Skeletal muscle tissue (tissue), 3 donors: ENCODE measurements at regions not wholly inside any gene's neighbourhood (a gene's known extent, or its start where the extent isn't known, plus 50 kb on each side); places are given as distances from the start of the nearest gene placed in this dataset.

ENCODE experiments used
- H3K27ac ChIP-seq: one replicate; pipeline ENCODE4 v1.7.0; 2013; ENCODE audit warnings: mild to moderate bottlenecking, low read depth, low read length, inconsistent platforms
- H3K27me3 ChIP-seq, 3 donors: one replicate each; pipeline ENCODE4 v1.7.0; 2013; ENCODE audit warnings: low read length in 3 of 3; ENCODE audit not compliant: control insufficient read depth in 3 of 3, insufficient read depth in 3 of 3
- H3K36me3 ChIP-seq, 3 donors: one replicate each; pipeline ENCODE4 v1.7.0; 2013; ENCODE audit warnings: low read length in 3 of 3; ENCODE audit not compliant: control insufficient read depth in 3 of 3, insufficient read depth in 3 of 3
- H3K4me1 ChIP-seq, 3 donors: one replicate each; pipeline ENCODE4 v1.7.0; 2013; ENCODE audit warnings: low read length in 3 of 3, mild to moderate bottlenecking in 3 of 3; ENCODE audit not compliant: control insufficient read depth in 3 of 3, insufficient read depth in 3 of 3
- H3K4me3 ChIP-seq, 3 donors: one replicate each; pipeline ENCODE4 v1.7.0; 2013; ENCODE audit warnings: low read length in 3 of 3
- H3K9ac ChIP-seq, 3 donors: one replicate each; pipeline ENCODE4 v1.7.0; 2013; ENCODE audit warnings: low read length in 3 of 3, mild to moderate bottlenecking in 3 of 3, moderate library complexity in 2 of 3, low read depth in 1 of 3
- H3K9me3 ChIP-seq, 3 donors: one replicate each; pipeline ENCODE4 v1.7.0; 2013; ENCODE audit warnings: low read length in 3 of 3; ENCODE audit not compliant: control insufficient read depth in 3 of 3
- donor health status: Osteomylitis.

DNA sequence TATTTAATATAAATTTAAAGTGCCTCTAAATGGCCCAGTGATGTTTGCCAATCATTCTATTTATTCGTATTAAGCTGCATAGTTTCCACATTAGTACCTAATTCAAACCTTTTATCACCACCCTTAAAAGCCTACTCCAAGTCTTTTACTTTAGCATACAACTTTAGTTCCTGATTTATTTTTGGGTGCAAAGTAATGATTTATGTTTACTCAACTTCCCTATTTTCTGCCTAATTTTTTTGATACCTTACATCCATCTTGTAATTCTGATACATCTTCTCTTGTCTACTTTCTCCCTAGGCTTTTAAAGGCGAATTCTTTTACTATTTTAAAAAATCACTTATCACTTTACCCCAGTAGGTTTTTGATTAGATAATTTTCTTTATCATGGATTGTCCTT, 2651.1 kb upstream of the PCDH20 start:
- no peaks in the 10 kb centered on the region for H3K36me3 ChIP-seq
- H3K27me3 ChIP-seq = no peaks in the 10 kb centered on the region
- no peak overlapping the region for H3K9ac ChIP-seq
- H3K4me1 ChIP-seq = no peaks in the 10 kb centered on the region
- H3K9me3 ChIP-seq = no peaks in the 10 kb centered on the region
- no peak overlapping the region for H3K4me3 ChIP-seq
- H3K27ac ChIP-seq = no peak overlapping the region

DNA sequence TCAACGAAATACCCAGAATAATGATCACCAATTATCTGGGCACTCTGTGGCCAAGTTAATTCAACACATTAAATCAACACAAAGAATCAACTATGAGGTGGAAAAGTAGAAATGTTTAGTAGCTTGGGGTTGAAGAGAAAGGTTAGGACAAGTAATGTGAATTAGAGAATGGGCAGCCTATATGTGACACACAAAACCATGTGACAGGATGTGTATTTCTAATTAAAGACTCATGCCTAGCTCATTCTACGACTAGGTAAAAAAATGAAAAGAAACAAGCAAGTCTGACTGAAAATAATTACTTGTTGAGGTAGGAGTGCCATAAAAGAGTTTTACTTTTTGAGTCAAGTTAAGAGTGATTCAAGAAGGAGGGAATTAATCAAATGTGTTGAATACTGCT, 2646.0 kb upstream of the PCDH20 start:
- Histone ChIP-seq H3K4me3 (no peak overlapping the region), H3K9ac (no peak overlapping the region), H3K27ac (no peak overlapping the region), H3K27me3 (no peaks in the 10 kb centered on the region), H3K4me1 (no peaks in the 10 kb centered on the region), H3K36me3 (no peaks in the 10 kb centered on the region), H3K9me3 (no peaks in the 10 kb centered on the region)

DNA sequence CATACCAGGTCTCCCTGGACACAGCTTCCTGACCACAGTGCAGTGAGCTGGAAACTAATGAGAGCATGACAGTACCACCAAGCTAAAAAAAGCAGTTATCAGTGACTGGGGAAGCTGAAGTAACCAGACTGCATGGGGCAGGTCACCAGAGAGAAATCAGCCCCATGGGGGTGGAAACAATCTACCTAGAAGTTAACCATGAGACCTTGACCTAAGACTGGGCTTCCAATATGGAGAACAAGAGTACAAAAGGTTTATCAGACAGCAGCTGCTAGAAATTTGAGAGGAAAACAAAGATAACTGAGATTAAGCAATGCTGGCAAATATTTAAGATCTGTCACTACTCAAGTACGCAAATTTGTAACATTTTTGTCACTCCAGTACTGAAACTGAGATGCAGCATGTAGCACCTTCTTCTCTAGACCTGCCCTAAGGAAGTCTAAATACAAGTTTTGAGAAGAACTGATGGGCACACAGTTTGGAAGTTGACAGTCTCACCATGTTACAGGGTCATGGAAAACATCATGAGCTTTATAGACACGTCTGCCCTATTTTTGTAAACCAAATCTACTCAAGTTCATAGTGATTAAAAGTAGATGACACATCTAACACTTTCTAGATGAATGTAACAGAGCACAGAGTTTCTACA, 2641.8 kb upstream of the PCDH20 start:
- no peak overlapping the region for H3K9ac ChIP-seq

DNA sequence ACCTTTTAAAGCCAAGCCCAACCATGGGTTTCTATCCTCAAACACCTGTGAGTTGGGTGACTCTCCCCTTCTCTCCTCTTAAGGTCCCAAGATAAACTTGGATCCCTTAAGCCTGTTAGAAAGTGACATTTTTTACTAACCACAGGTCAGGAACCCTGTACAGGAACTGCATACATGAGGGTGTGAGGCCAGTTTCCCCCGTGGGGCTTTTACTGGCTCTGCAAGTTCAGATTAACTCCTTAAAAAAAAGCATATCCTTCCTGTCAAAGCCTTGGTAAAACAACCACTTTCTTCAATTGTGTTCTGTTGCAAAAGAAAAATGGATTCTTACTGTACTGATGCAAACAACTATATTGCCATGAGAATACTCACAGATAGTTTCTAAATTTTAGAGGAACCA, 2638.7 kb upstream of the PCDH20 start:
- no peak overlapping the region for H3K4me3 ChIP-seq
- H3K36me3 ChIP-seq = no peaks in the 10 kb centered on the region
- peaks cover 0 to 2% (median 0%) of the 10 kb centered on the region in 3 donors for H3K9me3 ChIP-seq
- no peak overlapping the region for H3K27ac ChIP-seq
- H3K27me3 ChIP-seq = no peaks in the 10 kb centered on the region
- no peak overlapping the region for H3K9ac ChIP-seq
- H3K4me1 ChIP-seq = no peaks in the 10 kb centered on the region

More for the DNA sequence above, 2641.8 kb upstream of the PCDH20 start:
- no peaks in the 10 kb centered on the region for H3K36me3 ChIP-seq
- no peak overlapping the region for H3K27ac ChIP-seq
- H3K4me3 ChIP-seq = no peak overlapping the region
- H3K27me3 ChIP-seq = no peaks in the 10 kb centered on the region
- no peaks in the 10 kb centered on the region for H3K4me1 ChIP-seq
- H3K9me3 ChIP-seq = peaks cover 0 to 2% (median 0%) of the 10 kb centered on the region in 3 donors

DNA sequence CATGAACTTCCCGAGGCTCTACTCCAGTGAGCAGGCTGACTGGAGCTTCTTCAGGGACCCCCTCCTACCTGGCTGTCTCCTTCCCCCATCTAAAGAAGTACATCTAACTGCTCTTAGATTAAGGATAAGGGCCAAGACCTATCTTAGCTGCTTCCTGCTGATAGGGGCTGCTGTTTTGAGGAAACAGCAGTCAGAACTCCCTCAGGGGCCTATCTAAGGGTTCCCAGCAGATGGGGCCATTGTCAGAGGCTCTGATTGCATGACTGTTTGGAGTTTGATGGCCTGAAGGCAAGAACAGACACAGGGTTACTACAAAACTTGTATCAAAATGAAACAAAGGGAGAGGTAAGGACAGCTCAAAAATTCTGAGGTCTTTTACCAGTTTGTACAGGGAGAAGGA, 2636.9 kb upstream of the PCDH20 start:
- no peaks in the 10 kb centered on the region for H3K27me3 ChIP-seq
- H3K27ac ChIP-seq = no peak overlapping the region
- H3K9me3 ChIP-seq = peaks cover 0 to 2% (median 0%) of the 10 kb centered on the region in 3 donors
- no peak overlapping the region for H3K9ac ChIP-seq
- no peaks in the 10 kb centered on the region for H3K36me3 ChIP-seq
- H3K4me3 ChIP-seq = no peak overlapping the region
- H3K4me1 ChIP-seq = no peaks in the 10 kb centered on the region

DNA sequence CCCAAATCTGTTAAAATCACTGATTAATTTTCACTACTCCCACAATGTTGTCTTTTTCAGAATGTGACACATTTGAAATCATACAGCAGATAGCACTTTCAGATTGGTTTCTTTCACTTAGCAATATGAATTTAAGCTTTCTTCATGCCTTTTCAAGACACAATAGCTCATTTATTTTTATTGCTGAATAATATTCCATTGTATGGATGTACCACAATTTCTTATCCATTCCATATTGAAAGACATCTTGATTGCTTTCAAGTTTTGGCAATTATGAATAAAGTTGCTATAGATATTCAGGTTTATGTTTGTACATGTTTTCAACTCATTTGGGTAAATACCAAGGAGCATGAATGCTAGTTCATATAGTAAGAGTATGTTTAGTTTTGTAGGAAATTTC, 2635.6 kb upstream of the PCDH20 start:
- H3K4me1 ChIP-seq = no peaks in the 10 kb centered on the region
- H3K36me3 ChIP-seq = no peaks in the 10 kb centered on the region
- H3K9ac ChIP-seq = no peak overlapping the region
- no peak overlapping the region for H3K4me3 ChIP-seq
- H3K27ac ChIP-seq = no peak overlapping the region
- peaks cover 0 to 2% (median 0%) of the 10 kb centered on the region in 3 donors for H3K9me3 ChIP-seq
- no peaks in the 10 kb centered on the region for H3K27me3 ChIP-seq

DNA sequence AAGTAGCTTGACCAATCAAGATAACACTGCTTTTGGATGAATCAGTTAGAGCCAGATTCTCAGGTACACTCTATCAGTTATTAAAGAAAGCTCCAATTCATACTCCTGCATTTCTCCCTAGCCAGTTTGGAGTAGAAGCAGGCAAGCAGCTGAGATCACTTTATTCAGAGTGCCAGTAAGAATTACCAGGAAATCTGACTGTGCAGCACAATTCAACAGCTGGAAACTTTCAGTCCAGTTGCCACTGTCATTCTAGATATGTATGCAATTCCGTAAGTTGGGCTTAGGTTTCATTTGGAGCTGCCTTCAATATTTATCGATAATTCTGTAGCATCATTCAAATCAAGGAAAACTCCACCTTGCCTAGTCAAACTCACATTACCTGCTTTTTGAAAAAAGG, 2625.6 kb upstream of the PCDH20 start:
- Histone ChIP-seq H3K27ac (no peak overlapping the region), H3K4me3 (no peak overlapping the region), H3K9ac (no peak overlapping the region), H3K27me3 (no peaks in the 10 kb centered on the region), H3K36me3 (no peaks in the 10 kb centered on the region), H3K4me1 (no peaks in the 10 kb centered on the region), H3K9me3 (no peaks in the 10 kb centered on the region)

DNA sequence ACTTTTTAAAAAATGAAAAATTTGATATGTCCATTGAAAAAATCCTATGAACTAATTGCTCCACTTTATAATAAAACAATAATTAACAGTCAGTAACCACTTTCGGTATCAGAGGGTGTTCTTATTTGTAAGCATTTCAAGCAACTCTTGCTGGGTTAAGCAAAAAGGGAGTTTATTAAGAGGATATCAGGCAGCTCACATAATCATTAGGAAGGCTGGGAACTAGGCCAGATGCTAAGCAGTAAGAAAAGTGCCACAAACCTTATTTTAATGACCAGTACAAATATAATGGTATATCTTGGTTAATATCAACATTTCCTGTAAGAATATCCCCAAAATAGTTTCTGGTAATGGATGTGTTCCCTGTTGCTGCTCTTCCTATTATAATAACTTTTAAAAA, 2618.3 kb upstream of the PCDH20 start:
- Histone ChIP-seq H3K4me1 (no peaks in the 10 kb centered on the region), H3K9me3 (no peaks in the 10 kb centered on the region), H3K36me3 (no peaks in the 10 kb centered on the region), H3K27ac (no peak overlapping the region), H3K9ac (no peak overlapping the region), H3K4me3 (no peak overlapping the region), H3K27me3 (no peaks in the 10 kb centered on the region)

DNA sequence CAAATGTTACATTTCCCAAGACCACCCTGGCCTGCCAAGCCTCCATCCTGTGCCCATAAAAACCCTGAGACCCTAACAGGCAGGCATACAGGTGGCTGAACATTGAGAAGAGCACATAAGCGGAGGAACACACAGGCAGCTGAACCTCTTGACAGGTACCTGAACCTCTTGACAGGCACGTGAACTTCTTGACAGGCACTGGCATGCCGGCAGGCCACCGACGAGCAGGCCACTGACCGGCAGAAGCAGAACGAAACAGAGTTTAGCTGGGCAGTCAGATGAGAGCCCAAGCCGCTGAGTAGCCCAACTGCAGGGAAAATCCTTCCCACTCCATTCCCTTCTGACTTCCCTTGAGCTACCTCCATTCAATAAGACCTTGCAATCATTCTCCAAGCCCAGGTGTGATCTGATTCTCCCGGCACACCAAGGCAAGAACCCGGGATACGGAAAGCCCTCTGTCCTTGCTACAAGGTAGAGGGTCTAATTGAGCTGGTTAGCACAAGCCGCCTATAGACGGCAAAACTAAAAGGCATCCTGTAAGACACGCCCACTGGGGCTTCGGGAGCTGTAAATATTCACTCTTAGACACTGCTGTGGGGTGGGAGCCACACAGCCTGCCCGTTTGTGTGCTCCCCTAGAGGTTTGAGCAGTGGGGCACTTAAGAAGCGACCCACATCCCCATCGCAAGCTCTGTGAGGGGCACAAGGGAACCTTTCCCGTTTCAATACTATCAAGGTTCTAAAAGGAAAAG, 2613.9 kb upstream of the PCDH20 start:
- H3K27me3 ChIP-seq = no peaks in the 10 kb centered on the region
- H3K9me3 ChIP-seq = no peaks in the 10 kb centered on the region
- H3K36me3 ChIP-seq = no peaks in the 10 kb centered on the region
- H3K4me1 ChIP-seq = no peaks in the 10 kb centered on the region
- no peak overlapping the region for H3K9ac ChIP-seq
- H3K4me3 ChIP-seq = no peak overlapping the region
- no peak overlapping the region for H3K27ac ChIP-seq

DNA sequence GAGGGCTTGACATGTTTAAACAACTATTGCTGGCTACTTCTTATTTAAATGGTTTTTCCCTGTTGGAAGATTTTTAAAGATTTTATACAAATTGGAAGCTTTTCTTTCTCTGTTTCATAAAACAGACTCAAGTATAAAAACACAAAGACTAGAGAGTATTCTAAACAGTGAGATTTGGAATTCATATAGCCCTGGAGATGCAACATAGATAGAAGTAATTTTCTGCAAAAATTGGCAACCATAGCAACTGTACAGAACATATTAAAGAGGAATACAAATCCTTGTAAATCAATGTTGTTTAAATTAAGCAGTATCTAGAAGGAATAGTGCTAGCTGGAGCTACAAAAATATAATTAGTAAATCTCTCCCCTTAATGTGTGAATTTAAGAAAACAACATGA, 2612.9 kb upstream of the PCDH20 start:
- Histone ChIP-seq H3K36me3 (no peaks in the 10 kb centered on the region), H3K4me3 (no peak overlapping the region), H3K27ac (no peak overlapping the region), H3K9me3 (no peaks in the 10 kb centered on the region), H3K4me1 (no peaks in the 10 kb centered on the region), H3K9ac (no peak overlapping the region), H3K27me3 (no peaks in the 10 kb centered on the region)
